ENCODE measurements at regions not wholly inside any gene's neighbourhood (a gene's known extent, or its start where the extent isn't known, plus 50 kb on each side); places are given as distances from the start of the nearest gene placed in this dataset.

GRCh38 chr4:189124149-189124758 lies 816.4 kb upstream of the FRG1 start:
- H3K4me3 ChIP-seq, result no peak overlapping the region
- WGBS, result 31% methylated on average over 10 of the region's 10 CpGs
- H3K9me3 ChIP-seq, result no peaks in the 10 kb centered on the region
- no peaks in the 10 kb centered on the region for H3K4me1 ChIP-seq
- no peak overlapping the region for H3K27ac ChIP-seq
- DNase-seq (ENCODE audit: low spot score in 2 of 2), result no peak
- H3K27me3 ChIP-seq, result no peaks in the 10 kb centered on the region
- TF ChIP-seq POLR2A (IDR thresholded peaks at IDR 0.05) (no peak), CTCF (IDR thresholded peaks at IDR 0.05) (peak in 1 of 2 donors; percentile 25), EP300 (IDR thresholded peaks at IDR 0.05) (no peak)
- no peaks in the 10 kb centered on the region for H3K36me3 ChIP-seq

- no peak for DNase-seq (ENCODE audit: low spot score in 2 of 2)
- H3K27me3 ChIP-seq, result no peaks in the 10 kb centered on the region
- no peak overlapping the region for H3K27ac ChIP-seq
- TF ChIP-seq EP300 (IDR thresholded peaks at IDR 0.05) (no peak), POLR2AphosphoS5 (IDR thresholded peaks at IDR 0.05) (no peak), CTCF (IDR thresholded peaks at IDR 0.05) (no peak), POLR2A (IDR thresholded peaks at IDR 0.05) (no peak)
- no peak overlapping the region for H3K4me3 ChIP-seq
- no peaks in the 10 kb centered on the region for H3K36me3 ChIP-seq
- WGBS, result 54% methylated on average over 4 of the region's 4 CpGs
- no peaks in the 10 kb centered on the region for H3K4me1 ChIP-seq
- H3K9me3 ChIP-seq, result no peaks in the 10 kb centered on the region
These were observed 815.9 kb upstream of the FRG1 start for GRCh38 chr4:189124791-189125190.

GRCh38 chr4:189126040-189126439 lies 814.6 kb upstream of the FRG1 start:
- no peak overlapping the region for H3K4me3 ChIP-seq
- H3K27ac ChIP-seq, result no peak overlapping the region
- no peak for DNase-seq (ENCODE audit: low spot score in 2 of 2)
- H3K4me1 ChIP-seq, result no peaks in the 10 kb centered on the region
- no peaks in the 10 kb centered on the region for H3K36me3 ChIP-seq
- H3K9me3 ChIP-seq, result no peaks in the 10 kb centered on the region
- TF ChIP-seq CTCF (IDR thresholded peaks at IDR 0.05) (no peak), EP300 (IDR thresholded peaks at IDR 0.05) (no peak), POLR2A (IDR thresholded peaks at IDR 0.05) (no peak), POLR2AphosphoS5 (IDR thresholded peaks at IDR 0.05) (no peak)
- 45% methylated on average over 2 of the region's 2 CpGs for WGBS
- H3K27me3 ChIP-seq, result no peaks in the 10 kb centered on the region

GRCh38 chr4:189128341-189128740 lies 812.3 kb upstream of the FRG1 start:
- Histone ChIP-seq H3K9me3 (no peaks in the 10 kb centered on the region), H3K36me3 (no peaks in the 10 kb centered on the region), H3K27ac (no peak overlapping the region), H3K4me1 (no peaks in the 10 kb centered on the region), H3K27me3 (no peaks in the 10 kb centered on the region), H3K4me3 (no peak overlapping the region)
- DNase-seq (ENCODE audit: low spot score in 2 of 2), result no peak
- no peak for TF ChIP-seq CTCF (IDR thresholded peaks at IDR 0.05)
- no peak for TF ChIP-seq POLR2AphosphoS5 (IDR thresholded peaks at IDR 0.05)
- WGBS, result 50% methylated on average over 4 of the region's 4 CpGs

- Histone ChIP-seq H3K36me3 (no peaks in the 10 kb centered on the region), H3K27ac (no peak overlapping the region), H3K4me1 (no peaks in the 10 kb centered on the region), H3K27me3 (no peaks in the 10 kb centered on the region), H3K4me3 (no peak overlapping the region), H3K9me3 (no peaks in the 10 kb centered on the region)
- WGBS, result 58% methylated on average over 10 of the region's 10 CpGs
- DNase-seq (ENCODE audit: low spot score in 2 of 2), result no peak
- TF ChIP-seq POLR2AphosphoS5 (IDR thresholded peaks at IDR 0.05), result no peak
- TF ChIP-seq POLR2A (IDR thresholded peaks at IDR 0.05), result no peak
- TF ChIP-seq EP300 (IDR thresholded peaks at IDR 0.05), result no peak
- TF ChIP-seq CTCF (IDR thresholded peaks at IDR 0.05), result no peak
These were observed 811.5 kb upstream of the FRG1 start for GRCh38 chr4:189129044-189129694.
